H1 (cell line): ENCODE measurements at regions not wholly inside any gene's neighbourhood (a gene's known extent, or its start where the extent isn't known, plus 50 kb on each side); places are given as distances from the start of the nearest gene placed in this dataset.

Experiments
- HDAC2 ChIP-seq, 2 experiments: fragments of 300-600 bp in 1 of 2; sonication (generic) in 1 of 2; IDR thresholded peaks; 2 replicates each; pipeline ENCODE4 v1.6.1; 2011 to 2012; ENCODE audit warnings: low read depth in 2 of 2, low read length in 2 of 2, mild to moderate bottlenecking in 2 of 2, moderate library complexity in 2 of 2, borderline replicate concordance in 1 of 2, inconsistent platforms in 1 of 2
- RNF2 ChIP-seq: fragments of 200-900, 300-1000 bp; sonication (generic); IDR thresholded peaks from 2 replicates; pipeline ENCODE4 v1.7.1; 2016; ENCODE audit warnings: borderline replicate concordance, low read depth, mild to moderate bottlenecking, antibody characterized with exemption, low read length; ENCODE audit not compliant: poor library complexity, severe bottlenecking; ENCODE audit errors: missing control alignments
- SIRT6 ChIP-seq: IDR thresholded peaks from one replicate; pipeline ENCODE4 v1.7.1; 2012; ENCODE audit warnings: low read length, inconsistent platforms
- TAF1 ChIP-seq: IDR thresholded peaks from 2 replicates; pipeline ENCODE4 v1.6.1; 2011; ENCODE audit warnings: mild to moderate bottlenecking, low read depth, low read length
- TF ChIP-seq, protein P1 (sequence below): IDR thresholded peaks from 2 replicates; pipeline ENCODE4 v1.6.1; 2012; ENCODE audit warnings: low read length, inconsistent platforms

DNA sequence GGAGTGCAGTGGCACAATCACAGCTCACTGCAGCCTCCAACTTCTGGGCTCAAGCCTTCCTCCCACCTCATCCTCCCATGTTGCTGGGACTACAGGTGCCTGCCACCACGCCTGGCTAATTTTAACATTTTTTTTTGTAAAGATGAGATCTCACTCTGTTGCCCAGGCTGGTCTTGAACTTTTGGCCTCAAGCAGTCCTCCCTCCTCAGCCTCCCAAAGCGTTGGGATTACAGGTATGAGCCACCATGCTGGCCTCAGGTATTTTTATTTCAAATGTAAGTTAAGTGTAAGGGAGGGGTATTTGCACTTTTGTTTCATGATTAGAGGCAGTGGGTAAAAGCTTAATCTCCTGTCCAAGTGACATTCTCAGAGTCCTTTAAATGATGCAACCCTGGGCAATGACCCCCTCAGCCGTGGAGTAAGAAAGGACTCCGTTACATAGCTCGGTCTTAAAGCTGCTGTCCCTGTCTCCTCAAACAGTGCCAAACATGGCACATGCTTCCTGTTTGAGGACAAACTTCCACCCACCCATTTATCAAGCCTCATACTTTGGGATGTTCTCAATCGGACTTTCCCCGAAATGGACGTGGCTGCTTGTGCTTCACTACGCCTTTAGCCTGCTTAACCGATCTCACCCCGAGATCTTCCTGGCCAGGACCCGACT, 296.1 kb downstream of the BAMBI start (continued):
- TF ChIP-seq RNF2 (no peak), TAF1 (no peak), SIRT6 (no peak), HDAC2 (IDR thresholded peaks at IDR 0.05; ENCODE audit: borderline replicate concordance in 1 of 2, low read depth in 2 of 2, low read length in 2 of 2) (no peak)
- TF ChIP-seq, protein P1, sequence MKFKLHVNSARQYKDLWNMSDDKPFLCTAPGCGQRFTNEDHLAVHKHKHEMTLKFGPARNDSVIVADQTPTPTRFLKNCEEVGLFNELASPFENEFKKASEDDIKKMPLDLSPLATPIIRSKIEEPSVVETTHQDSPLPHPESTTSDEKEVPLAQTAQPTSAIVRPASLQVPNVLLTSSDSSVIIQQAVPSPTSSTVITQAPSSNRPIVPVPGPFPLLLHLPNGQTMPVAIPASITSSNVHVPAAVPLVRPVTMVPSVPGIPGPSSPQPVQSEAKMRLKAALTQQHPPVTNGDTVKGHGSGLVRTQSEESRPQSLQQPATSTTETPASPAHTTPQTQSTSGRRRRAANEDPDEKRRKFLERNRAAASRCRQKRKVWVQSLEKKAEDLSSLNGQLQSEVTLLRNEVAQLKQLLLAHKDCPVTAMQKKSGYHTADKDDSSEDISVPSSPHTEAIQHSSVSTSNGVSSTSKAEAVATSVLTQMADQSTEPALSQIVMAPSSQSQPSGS = no peak
